ENCODE measurements at regions not wholly inside any gene's neighbourhood (a gene's known extent, or its start where the extent isn't known, plus 50 kb on each side); places are given as distances from the start of the nearest gene placed in this dataset.

- Histone ChIP-seq H3K9ac (ENCODE audit: low read length) (no peak overlapping the region), H3K4me2 (ENCODE audit: low read length) (no peak overlapping the region), H4K20me1 (ENCODE audit: insufficient read depth) (no peaks in the 10 kb centered on the region), H2AFZ (ENCODE audit: low read depth, low read length) (no peak overlapping the region), H3K27me3 (ENCODE audit: insufficient read depth, low read depth, low read length) (no peaks in the 10 kb centered on the region), H3K9me3 (ENCODE audit: low read length) (no peaks in the 10 kb centered on the region), H3K9me2 (ENCODE audit: insufficient read depth, low read length) (no peaks in the 10 kb centered on the region), H3F3A (ENCODE audit: insufficient read depth, low read length, poor library complexity, severe bottlenecking) (no peaks in the 10 kb centered on the region), H3K4me3 (ENCODE audit: low read length) (no peak overlapping the region), H3K79me2 (replicated peaks; ENCODE audit: insufficient read depth, low read length) (no peaks in the 10 kb centered on the region), H3K36me3 (ENCODE audit: insufficient read depth, low read length) (no peaks in the 10 kb centered on the region), H3K27ac (ENCODE audit: low read length) (no peak overlapping the region)
- TF ChIP-seq SMC3 (conservative IDR thresholded peaks at IDR 0.05; ENCODE audit: poor library complexity) (no peak), POLR2AphosphoS5 (IDR thresholded peaks at IDR 0.05) (peak; percentile 64)
Measured at GRCh38 chr1:221228594-221228993, 349.4 kb downstream of the HLX start.

DNA sequence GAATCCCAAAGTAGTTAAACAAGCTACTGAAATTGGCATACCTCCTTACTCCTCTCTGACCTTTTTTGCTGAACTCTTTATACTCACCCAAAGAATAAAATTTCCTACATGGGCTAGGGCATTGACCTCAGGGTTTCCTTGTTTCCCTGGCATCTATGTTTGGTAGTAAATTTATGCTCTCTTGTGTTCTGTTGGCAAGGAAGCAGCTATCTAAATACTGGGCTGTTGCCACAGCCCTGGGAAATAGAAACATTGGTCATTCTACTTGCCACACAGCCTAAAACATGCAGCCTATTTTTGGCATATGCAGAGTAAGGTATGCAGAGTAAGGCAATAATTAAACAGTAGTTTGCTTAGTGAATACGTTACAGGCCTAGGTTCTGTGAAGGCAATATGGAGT, 351.4 kb downstream of the HLX start:
- Histone ChIP-seq H3K27me3 (ENCODE audit: insufficient read depth, low read depth, low read length) (no peaks in the 10 kb centered on the region), H3K36me3 (ENCODE audit: insufficient read depth, low read length) (no peaks in the 10 kb centered on the region), H3K4me3 (ENCODE audit: low read length) (no peak overlapping the region), H4K20me1 (ENCODE audit: insufficient read depth) (no peaks in the 10 kb centered on the region), H3K9ac (ENCODE audit: low read length) (no peak overlapping the region), H3K9me3 (ENCODE audit: low read length) (no peaks in the 10 kb centered on the region), H2AFZ (ENCODE audit: low read depth, low read length) (no peak overlapping the region), H3K27ac (ENCODE audit: low read length) (no peak overlapping the region), H3K79me2 (replicated peaks; ENCODE audit: insufficient read depth, low read length) (no peaks in the 10 kb centered on the region), H3F3A (ENCODE audit: insufficient read depth, low read length, poor library complexity, severe bottlenecking) (no peaks in the 10 kb centered on the region), H3K9me2 (ENCODE audit: insufficient read depth, low read length) (no peaks in the 10 kb centered on the region), H3K4me2 (ENCODE audit: low read length) (no peak overlapping the region)
- TF ChIP-seq EZH2 (IDR thresholded peaks at IDR 0.05; ENCODE audit: borderline replicate concordance, insufficient read depth, low read length, poor library complexity, severe bottlenecking) (no peak), CTCF (IDR thresholded peaks at IDR 0.05; ENCODE audit: poor library complexity, severe bottlenecking) (no peak), POLR2AphosphoS5 (IDR thresholded peaks at IDR 0.05) (no peak), SMC3 (conservative IDR thresholded peaks at IDR 0.05; ENCODE audit: poor library complexity) (no peak), TAF1 (IDR thresholded peaks at IDR 0.05; ENCODE audit: low read depth) (no peak), EP300 (conservative IDR thresholded peaks at IDR 0.05; ENCODE audit: poor library complexity, severe bottlenecking) (no peak), MXI1 (conservative IDR thresholded peaks at IDR 0.05; ENCODE audit: poor library complexity, severe bottlenecking) (no peak), RAD21 (conservative IDR thresholded peaks at IDR 0.05) (no peak)
- TF ChIP-seq, protein P1, sequence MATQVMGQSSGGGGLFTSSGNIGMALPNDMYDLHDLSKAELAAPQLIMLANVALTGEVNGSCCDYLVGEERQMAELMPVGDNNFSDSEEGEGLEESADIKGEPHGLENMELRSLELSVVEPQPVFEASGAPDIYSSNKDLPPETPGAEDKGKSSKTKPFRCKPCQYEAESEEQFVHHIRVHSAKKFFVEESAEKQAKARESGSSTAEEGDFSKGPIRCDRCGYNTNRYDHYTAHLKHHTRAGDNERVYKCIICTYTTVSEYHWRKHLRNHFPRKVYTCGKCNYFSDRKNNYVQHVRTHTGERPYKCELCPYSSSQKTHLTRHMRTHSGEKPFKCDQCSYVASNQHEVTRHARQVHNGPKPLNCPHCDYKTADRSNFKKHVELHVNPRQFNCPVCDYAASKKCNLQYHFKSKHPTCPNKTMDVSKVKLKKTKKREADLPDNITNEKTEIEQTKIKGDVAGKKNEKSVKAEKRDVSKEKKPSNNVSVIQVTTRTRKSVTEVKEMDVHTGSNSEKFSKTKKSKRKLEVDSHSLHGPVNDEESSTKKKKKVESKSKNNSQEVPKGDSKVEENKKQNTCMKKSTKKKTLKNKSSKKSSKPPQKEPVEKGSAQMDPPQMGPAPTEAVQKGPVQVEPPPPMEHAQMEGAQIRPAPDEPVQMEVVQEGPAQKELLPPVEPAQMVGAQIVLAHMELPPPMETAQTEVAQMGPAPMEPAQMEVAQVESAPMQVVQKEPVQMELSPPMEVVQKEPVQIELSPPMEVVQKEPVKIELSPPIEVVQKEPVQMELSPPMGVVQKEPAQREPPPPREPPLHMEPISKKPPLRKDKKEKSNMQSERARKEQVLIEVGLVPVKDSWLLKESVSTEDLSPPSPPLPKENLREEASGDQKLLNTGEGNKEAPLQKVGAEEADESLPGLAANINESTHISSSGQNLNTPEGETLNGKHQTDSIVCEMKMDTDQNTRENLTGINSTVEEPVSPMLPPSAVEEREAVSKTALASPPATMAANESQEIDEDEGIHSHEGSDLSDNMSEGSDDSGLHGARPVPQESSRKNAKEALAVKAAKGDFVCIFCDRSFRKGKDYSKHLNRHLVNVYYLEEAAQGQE (IDR thresholded peaks at IDR 0.05; ENCODE audit: borderline replicate concordance) = no peak

GRCh38 chr1:221234791-221235190, 355.5 kb downstream of the HLX start:
- no peaks in the 10 kb centered on the region for H3K9me3 ChIP-seq (ENCODE audit: low read length)
- H3K9me2 ChIP-seq (ENCODE audit: insufficient read depth, low read length) = no peaks in the 10 kb centered on the region
- H3K79me2 ChIP-seq (replicated peaks; ENCODE audit: insufficient read depth, low read length) = no peaks in the 10 kb centered on the region
- no peaks in the 10 kb centered on the region for H3K36me3 ChIP-seq (ENCODE audit: insufficient read depth, low read length)
- no peak overlapping the region for H3K4me3 ChIP-seq (ENCODE audit: low read length)
- H2AFZ ChIP-seq (ENCODE audit: low read depth, low read length) = no peak overlapping the region
- no peak overlapping the region for H3K27ac ChIP-seq (ENCODE audit: low read length)
- H3K4me2 ChIP-seq (ENCODE audit: low read length) = no peak overlapping the region
- TF ChIP-seq EZH2 (IDR thresholded peaks at IDR 0.05; ENCODE audit: borderline replicate concordance, insufficient read depth, low read length, poor library complexity, severe bottlenecking) (no peak), CTCF (IDR thresholded peaks at IDR 0.05; ENCODE audit: poor library complexity, severe bottlenecking) (no peak), MXI1 (conservative IDR thresholded peaks at IDR 0.05; ENCODE audit: poor library complexity, severe bottlenecking) (no peak), POLR2AphosphoS5 (IDR thresholded peaks at IDR 0.05) (no peak), SMC3 (conservative IDR thresholded peaks at IDR 0.05; ENCODE audit: poor library complexity) (no peak), EP300 (conservative IDR thresholded peaks at IDR 0.05; ENCODE audit: poor library complexity, severe bottlenecking) (no peak), TAF1 (IDR thresholded peaks at IDR 0.05; ENCODE audit: low read depth) (no peak), RAD21 (conservative IDR thresholded peaks at IDR 0.05) (no peak)
- TF ChIP-seq, protein P1 (IDR thresholded peaks at IDR 0.05; ENCODE audit: borderline replicate concordance) = no peak
- H3K9ac ChIP-seq (ENCODE audit: low read length) = no peak overlapping the region
- H4K20me1 ChIP-seq (ENCODE audit: insufficient read depth) = no peaks in the 10 kb centered on the region
- no peaks in the 10 kb centered on the region for H3K27me3 ChIP-seq (ENCODE audit: insufficient read depth, low read depth, low read length)
- H3F3A ChIP-seq (ENCODE audit: insufficient read depth, low read length, poor library complexity, severe bottlenecking) = no peaks in the 10 kb centered on the region
